ENCODE measurements at regions not wholly inside any gene's neighbourhood (a gene's known extent, or its start where the extent isn't known, plus 50 kb on each side); places are given as distances from the start of the nearest gene placed in this dataset.

DNA sequence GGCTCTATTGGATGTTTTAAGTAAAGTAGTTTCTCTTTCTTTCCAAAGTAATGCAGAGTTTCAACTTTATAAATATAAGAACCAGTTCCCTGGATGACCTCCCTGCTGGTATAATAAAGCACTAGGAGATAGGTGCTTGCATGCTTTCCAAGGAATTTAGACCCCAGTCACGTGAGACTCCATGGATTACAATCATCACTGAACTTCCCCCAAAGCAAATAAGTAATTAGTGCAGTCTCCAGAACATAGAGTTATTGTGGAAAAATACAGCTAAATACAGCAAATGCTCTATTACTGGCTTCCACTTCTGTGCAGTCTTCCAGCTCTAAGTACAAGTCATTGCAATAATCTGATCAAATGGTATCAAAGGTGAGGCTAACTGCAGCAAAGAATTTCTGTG, 220.2 kb upstream of the STEAP1 start (continued):
- TF ChIP-seq REST (IDR thresholded peaks at IDR 0.05; ENCODE audit: unreplicated experiment) (no peak), CREB1 (CRISPR knock-in tag; IDR thresholded peaks at IDR 0.05; ENCODE audit: low read depth) (no peak), EZH2 (IDR thresholded peaks at IDR 0.05; ENCODE audit: low read depth, unreplicated experiment) (no peak), POLR2AphosphoS5 (IDR thresholded peaks at IDR 0.05; ENCODE audit: low read depth) (no peak), NANOG (IDR thresholded peaks at IDR 0.05; ENCODE audit: borderline replicate concordance) (no peak), ZNF331 (CRISPR knock-in tag; IDR thresholded peaks at IDR 0.05; ENCODE audit: low read depth) (no peak)
- TF ChIP-seq, protein P1, sequence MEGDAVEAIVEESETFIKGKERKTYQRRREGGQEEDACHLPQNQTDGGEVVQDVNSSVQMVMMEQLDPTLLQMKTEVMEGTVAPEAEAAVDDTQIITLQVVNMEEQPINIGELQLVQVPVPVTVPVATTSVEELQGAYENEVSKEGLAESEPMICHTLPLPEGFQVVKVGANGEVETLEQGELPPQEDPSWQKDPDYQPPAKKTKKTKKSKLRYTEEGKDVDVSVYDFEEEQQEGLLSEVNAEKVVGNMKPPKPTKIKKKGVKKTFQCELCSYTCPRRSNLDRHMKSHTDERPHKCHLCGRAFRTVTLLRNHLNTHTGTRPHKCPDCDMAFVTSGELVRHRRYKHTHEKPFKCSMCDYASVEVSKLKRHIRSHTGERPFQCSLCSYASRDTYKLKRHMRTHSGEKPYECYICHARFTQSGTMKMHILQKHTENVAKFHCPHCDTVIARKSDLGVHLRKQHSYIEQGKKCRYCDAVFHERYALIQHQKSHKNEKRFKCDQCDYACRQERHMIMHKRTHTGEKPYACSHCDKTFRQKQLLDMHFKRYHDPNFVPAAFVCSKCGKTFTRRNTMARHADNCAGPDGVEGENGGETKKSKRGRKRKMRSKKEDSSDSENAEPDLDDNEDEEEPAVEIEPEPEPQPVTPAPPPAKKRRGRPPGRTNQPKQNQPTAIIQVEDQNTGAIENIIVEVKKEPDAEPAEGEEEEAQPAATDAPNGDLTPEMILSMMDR (conservative IDR thresholded peaks at IDR 0.05; ENCODE audit: low read depth in 2 of 2), result no peak

DNA sequence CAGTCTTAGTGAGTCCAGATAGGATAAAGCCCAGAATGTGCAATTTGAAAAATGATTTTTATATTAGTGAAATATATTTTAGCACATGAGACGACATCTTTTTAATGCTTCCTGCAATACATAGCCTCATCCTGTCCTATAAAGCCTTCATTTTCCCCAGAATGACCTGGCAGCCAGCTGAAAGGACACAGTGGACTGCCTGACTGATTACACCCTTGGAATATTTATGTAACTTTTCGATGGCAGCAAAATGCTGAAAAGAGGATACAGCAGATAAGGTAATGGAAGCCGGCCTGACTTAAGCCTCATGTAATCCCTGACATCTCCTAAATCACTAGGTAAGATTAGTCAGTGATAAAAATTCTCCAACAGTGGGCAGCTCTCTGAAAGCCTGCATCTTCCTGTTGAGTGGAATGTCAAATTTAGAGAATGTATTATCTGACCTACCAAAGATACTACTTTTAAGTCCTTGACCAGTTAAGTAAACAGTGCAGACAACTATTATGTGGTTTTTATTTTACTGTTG, 210.7 kb upstream of the STEAP1 start:
- no peak for DNase-seq (ENCODE audit: low spot score)
- no peaks in the 10 kb centered on the region for H3K36me3 Mint-ChIP-seq (ENCODE audit: low read depth)
- H3K27me3 Mint-ChIP-seq (ENCODE audit: insufficient read depth, low read depth, poor library complexity), result peaks cover 2% of the 10 kb centered on the region
- no peaks in the 10 kb centered on the region for H3K4me1 Mint-ChIP-seq
- H3K27ac ChIP-seq (ENCODE audit: low read depth), result no peak overlapping the region
- peaks cover 8% of the 10 kb centered on the region for H3K9me2 ChIP-seq (ENCODE audit: insufficient read depth)
- no peak overlapping the region; the same call in 1 of the 2 replicates for H2AFZ ChIP-seq
- no peak overlapping the region for H3K4me3 ChIP-seq
- no peak for ATAC-seq
- no peaks in the 10 kb centered on the region for H3K36me3 ChIP-seq (ENCODE audit: insufficient read depth)
- H3K4me3 Mint-ChIP-seq, result no peak overlapping the region
- H3K9me3 Mint-ChIP-seq, result no peaks in the 10 kb centered on the region
- no peaks in the 10 kb centered on the region for H3K79me2 ChIP-seq (replicated peaks; ENCODE audit: insufficient read depth)
- H3K27ac Mint-ChIP-seq, result no peak overlapping the region
- H3K27me3 ChIP-seq (ENCODE audit: insufficient read depth), result no peaks in the 10 kb centered on the region
- no peaks in the 10 kb centered on the region for H4K20me1 ChIP-seq (replicated peaks; ENCODE audit: insufficient read depth)
- H3K4me1 ChIP-seq (ENCODE audit: insufficient read depth), result no peaks in the 10 kb centered on the region
- no peak overlapping the region for H3K4me2 ChIP-seq
- H3F3A ChIP-seq (replicated peaks; ENCODE audit: low read depth), result no peaks in the 10 kb centered on the region
- TF ChIP-seq CREB1 (CRISPR knock-in tag; IDR thresholded peaks at IDR 0.05; ENCODE audit: low read depth) (no peak), ZNF462 (CRISPR knock-in tag; IDR thresholded peaks at IDR 0.05) (no peak), EZH2 (IDR thresholded peaks at IDR 0.05; ENCODE audit: low read depth, unreplicated experiment) (no peak), EZH2phosphoT487 (IDR thresholded peaks at IDR 0.05; ENCODE audit: unreplicated experiment) (no peak), NANOG (IDR thresholded peaks at IDR 0.05; ENCODE audit: borderline replicate concordance) (no peak), REST (IDR thresholded peaks at IDR 0.05; ENCODE audit: unreplicated experiment) (no peak), POLR2AphosphoS5 (IDR thresholded peaks at IDR 0.05; ENCODE audit: low read depth) (no peak)
